DMS114 treated with DMSO at 0.1 percent for 48 hours (cell line): ENCODE measurements at regions not wholly inside any gene's neighbourhood (a gene's known extent, or its start where the extent isn't known, plus 50 kb on each side); places are given as distances from the start of the nearest gene placed in this dataset.

Source experiments
- DNase-seq: peaks from one replicate; lab custom pipeline; 2025; ENCODE audit not compliant: unreplicated experiment; lab: John Stamatoyannopoulos, UW

DNA sequence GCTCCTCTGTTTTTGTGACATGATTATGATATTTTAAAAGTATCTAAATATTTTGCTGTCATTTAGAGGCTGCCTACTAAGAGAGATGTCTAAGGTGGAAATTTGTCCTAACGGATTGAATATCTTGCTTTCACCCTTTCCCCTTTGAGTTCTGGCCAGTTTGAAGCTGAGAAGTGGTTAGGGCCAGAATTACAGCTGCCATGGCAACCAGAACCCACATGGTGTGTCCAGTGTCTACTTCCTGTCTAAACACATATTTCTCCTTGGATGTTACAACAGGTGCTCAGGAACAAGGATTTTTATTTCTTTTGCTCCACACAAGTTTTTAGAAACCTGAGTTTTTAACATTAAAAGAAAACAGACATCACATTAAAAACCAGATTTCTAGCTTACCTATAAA is 335.1 kb upstream of the OR4E1 start:
- no peak for DNase-seq

- DNase-seq, result no peak
Measured at GRCh38 chr14:22007784-22008412, 334.3 kb upstream of the OR4E1 start.

DNA sequence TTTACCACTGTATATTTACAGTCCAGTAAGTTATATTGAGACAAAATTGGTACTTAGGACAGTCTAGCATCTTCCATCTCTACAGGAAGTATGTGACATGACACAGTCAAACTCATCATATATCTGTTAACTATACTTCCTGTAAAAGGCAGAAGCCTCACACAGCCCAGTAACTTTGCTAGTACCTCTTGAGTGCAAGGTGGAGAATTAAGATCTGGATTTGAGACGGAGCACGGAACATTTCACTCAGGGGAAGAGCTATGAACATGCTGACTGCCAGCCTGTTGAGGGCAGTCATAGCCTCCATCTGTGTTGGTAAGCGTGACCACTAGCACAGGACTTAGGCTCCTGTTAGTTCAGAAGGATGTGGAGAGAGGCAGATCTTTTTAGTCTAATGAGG is 333.7 kb upstream of the OR4E1 start:
- no peak for DNase-seq

DNA sequence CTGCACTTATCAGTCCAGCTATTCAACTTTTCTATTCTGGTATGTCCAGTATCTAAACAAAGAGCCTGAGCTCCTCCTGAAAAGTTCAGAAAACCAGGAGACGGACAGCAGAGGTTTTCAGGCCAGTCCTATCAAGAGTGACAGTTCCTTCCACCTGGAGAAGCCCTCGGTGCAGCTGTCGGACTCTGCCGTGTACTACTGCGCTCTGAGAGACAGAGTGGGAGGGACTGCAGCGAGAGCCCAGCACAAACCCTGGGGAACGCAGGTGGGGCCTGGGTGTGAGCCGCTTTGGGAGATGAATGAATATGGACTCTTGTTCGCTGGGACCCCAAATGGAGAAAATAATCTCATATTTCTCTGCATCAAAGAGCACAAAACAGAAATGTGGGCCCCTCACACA is 329.8 kb upstream of the OR4E1 start:
- DNase-seq, result no peak

DNA sequence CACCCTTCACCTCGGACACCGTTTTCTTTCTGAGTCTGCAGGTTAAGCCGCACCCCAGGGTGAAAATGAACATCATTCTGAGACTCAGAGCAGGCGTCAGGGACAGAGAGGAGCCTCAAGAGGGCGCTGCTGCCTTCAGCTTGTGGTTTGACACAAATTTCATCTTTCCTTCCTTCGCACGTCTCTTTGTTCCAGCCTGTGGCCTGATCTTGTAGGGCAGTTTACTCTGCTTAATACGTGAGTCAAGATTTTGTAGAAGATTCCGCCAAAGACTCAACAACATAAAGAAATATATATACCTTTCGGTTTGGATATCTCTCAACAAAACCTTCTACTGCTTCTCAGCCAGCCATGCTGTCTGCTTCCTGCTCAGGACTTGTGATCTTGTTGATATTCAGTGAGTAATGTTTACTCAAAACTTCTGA is 329.3 kb upstream of the OR4E1 start:
- DNase-seq, result no peak

GRCh38 chr14:21999402-21999801 is 325.8 kb upstream of the OR4E1 start:
- no peak for DNase-seq

- no peak for DNase-seq
Measured at GRCh38 chr14:21997300-21997699, 323.7 kb upstream of the OR4E1 start.

GRCh38 chr14:21995332-21995731 is 321.7 kb upstream of the OR4E1 start:
- no peak for DNase-seq

DNA sequence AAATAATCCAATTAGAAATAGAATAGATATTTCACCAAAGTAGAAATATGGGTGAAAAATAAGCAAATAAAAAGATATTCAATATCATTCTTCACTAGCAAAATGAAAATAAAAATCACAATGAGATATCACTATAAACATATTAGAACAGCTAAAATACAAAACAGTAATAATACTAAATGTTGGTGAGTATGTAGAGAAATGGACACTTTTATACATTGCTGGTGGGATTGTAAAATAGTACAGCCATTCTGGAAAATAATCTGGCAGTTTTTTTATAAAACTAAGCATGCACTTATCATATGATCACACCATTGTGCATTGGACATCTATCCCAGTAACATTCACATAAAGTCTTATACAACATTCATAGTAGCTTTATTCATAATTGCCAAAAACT is 320.2 kb upstream of the OR4E1 start:
- no peak for DNase-seq

- DNase-seq, result no peak
Measured at GRCh38 chr14:21993070-21993469, 319.5 kb upstream of the OR4E1 start.

GRCh38 chr14:21991130-21991529 is 317.5 kb upstream of the OR4E1 start:
- no peak for DNase-seq

GRCh38 chr14:21990116-21990515 is 316.5 kb upstream of the OR4E1 start:
- DNase-seq, result peak; percentile 8

GRCh38 chr14:21989090-21989489 is 315.5 kb upstream of the OR4E1 start:
- no peak for DNase-seq

- no peak for DNase-seq
Measured at GRCh38 chr14:21988413-21988812, 314.8 kb upstream of the OR4E1 start.

- no peak for DNase-seq
Measured at GRCh38 chr14:21987937-21988336, 314.3 kb upstream of the OR4E1 start.

GRCh38 chr14:21985081-21985480 is 311.5 kb upstream of the OR4E1 start:
- no peak for DNase-seq

GRCh38 chr14:21978999-21979314 is 305.3 kb upstream of the OR4E1 start:
- no peak for DNase-seq

GRCh38 chr14:21978184-21978998 is 304.8 kb upstream of the OR4E1 start:
- no peak for DNase-seq

- DNase-seq, result no peak
Measured at GRCh38 chr14:21974741-21975140, 301.1 kb upstream of the OR4E1 start.

DNA sequence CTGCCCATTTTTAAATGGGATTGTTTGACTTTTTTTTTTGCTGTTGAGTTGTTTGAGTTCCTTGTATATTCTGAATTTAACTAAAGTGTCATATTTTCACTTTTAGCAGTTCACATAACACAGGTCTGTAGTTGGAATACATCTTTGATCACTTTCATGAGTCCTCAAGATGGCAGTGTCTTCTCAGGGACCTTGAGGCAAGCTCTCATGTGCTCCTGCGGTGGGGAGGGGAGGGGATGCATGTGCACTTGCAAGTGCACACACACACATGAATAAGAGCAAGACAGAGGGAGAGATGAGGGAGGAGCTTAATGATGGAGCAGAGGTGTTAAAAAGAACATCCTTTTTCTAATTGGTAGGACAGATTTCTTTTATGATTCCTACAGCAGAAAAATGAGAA is 291.4 kb upstream of the OR4E1 start:
- no peak for DNase-seq

DNA sequence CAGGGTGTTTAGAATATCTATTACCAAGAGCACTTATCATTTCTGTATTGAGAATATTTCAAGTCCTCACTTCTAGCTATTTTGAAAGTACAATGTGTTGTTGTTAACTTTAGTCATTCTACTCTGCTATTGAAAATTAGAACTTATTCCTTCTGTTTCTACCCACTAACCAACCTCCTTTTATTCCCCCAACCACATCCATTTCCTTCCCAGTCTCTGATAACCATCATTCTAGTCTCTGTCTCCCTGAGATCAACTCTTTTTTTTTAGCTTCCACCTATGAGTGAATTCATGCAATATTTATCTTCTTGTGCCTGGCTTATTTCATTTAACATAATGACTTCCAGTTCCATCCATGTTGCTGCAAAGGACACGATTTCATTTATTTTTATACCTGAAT is 290.6 kb upstream of the OR4E1 start:
- no peak for DNase-seq

GRCh38 chr14:21960636-21961035 is 287.0 kb upstream of the OR4E1 start:
- DNase-seq, result no peak

DNA sequence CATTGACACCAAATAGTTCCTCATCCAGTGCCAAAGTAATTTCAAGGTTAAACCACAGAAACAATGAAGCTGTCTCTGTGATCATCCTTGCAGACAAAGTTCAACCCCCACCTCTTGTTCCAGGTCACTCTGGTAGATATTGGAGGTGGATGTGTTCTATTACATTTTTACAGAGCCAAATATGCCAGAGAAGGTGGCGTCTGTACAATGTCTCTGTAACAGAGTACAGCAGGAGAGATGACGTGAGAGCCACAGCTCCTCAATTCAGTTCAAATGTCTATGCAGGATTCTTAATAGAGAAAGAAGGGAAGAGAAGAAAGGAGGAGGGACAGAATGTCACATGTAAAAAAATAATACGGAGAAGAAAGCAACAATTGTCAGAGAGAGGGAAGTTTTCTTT is 268.3 kb upstream of the OR4E1 start:
- DNase-seq, result no peak
